Stomach smooth muscle (tissue), 2 donors: ENCODE measurements at regions not wholly inside any gene's neighbourhood (a gene's known extent, or its start where the extent isn't known, plus 50 kb on each side); places are given as distances from the start of the nearest gene placed in this dataset.

Source experiments
- H3K27ac ChIP-seq: one replicate; pipeline ENCODE4 v1.7.0; 2013; ENCODE audit warnings: mild to moderate bottlenecking, low read length, inconsistent platforms
- H3K27me3 ChIP-seq, 2 donors: one replicate each; pipeline ENCODE4 v1.7.0; 2013; ENCODE audit warnings: low read length in 2 of 2; ENCODE audit not compliant: insufficient read depth in 2 of 2, control insufficient read depth in 1 of 2
- H3K36me3 ChIP-seq, 2 donors: one replicate each; pipeline ENCODE4 v1.7.0; 2013; ENCODE audit warnings: low read length in 2 of 2; ENCODE audit not compliant: control insufficient read depth in 2 of 2, insufficient read depth in 2 of 2
- H3K4me1 ChIP-seq: one replicate; pipeline ENCODE4 v1.7.0; 2013; ENCODE audit warnings: low read length; ENCODE audit not compliant: control insufficient read depth, insufficient read depth
- H3K4me3 ChIP-seq, 2 donors: one replicate each; pipeline ENCODE4 v1.7.0; 2013; ENCODE audit warnings: low read length in 2 of 2
- H3K9ac ChIP-seq, 2 donors: one replicate each; pipeline ENCODE4 v1.7.0; 2013; ENCODE audit warnings: low read length in 2 of 2, mild to moderate bottlenecking in 1 of 2
- H3K9me3 ChIP-seq, 2 donors: one replicate each; pipeline ENCODE4 v1.7.0; 2013; ENCODE audit warnings: low read length in 2 of 2; ENCODE audit not compliant: control insufficient read depth in 2 of 2
- donor health status: healthy.
- donor health status: Pancreatic carcinoma.

DNA sequence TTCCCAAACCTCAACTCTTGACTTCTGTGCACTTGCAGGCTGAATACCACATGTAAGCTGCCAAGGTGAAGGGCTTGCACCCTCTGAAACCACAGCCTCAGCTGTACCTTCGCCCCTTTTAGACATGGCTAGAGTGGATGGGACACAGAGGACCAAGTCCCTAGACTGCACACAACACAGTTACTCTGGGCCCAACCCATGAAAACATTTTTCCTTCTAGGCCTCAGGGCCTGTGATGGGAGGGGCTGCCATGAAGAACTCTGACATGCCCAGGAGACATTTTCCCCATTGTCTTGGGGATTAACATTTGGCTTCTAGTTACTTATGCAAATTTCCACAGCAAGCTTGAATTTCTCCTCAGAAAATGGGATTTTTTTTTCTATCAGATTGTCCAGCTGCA lies 331.0 kb upstream of the RGMB start:
- Histone ChIP-seq H3K4me3 (no peak overlapping the region), H3K9ac (no peak overlapping the region), H3K4me1 (no peaks in the 10 kb centered on the region), H3K27me3 (no peaks in the 10 kb centered on the region), H3K9me3 (peaks cover 0 to 6% of the 10 kb centered on the region in 2 donors), H3K27ac (no peak overlapping the region), H3K36me3 (no peaks in the 10 kb centered on the region)

DNA sequence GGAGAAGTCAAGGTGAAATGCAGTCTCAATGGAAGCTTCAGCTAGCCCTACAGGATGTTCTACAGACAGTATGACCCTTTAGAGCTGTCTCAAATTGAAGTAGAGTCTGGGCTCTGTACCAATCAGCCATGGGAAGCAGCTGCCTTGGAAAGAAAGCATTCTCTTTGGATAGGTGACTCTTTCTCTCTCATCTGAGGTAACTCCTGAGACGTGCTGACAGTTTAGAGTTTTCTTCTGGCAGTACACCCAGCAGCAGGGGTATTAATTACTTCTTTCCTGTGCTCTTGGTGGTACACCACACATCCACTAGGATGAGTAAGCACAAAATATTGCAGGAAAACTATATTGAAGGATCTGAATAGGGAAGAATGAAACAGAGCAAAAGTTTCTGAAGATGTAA lies 329.6 kb upstream of the RGMB start:
- Histone ChIP-seq H3K4me3 (no peak overlapping the region), H3K27me3 (no peaks in the 10 kb centered on the region), H3K4me1 (no peaks in the 10 kb centered on the region)

DNA sequence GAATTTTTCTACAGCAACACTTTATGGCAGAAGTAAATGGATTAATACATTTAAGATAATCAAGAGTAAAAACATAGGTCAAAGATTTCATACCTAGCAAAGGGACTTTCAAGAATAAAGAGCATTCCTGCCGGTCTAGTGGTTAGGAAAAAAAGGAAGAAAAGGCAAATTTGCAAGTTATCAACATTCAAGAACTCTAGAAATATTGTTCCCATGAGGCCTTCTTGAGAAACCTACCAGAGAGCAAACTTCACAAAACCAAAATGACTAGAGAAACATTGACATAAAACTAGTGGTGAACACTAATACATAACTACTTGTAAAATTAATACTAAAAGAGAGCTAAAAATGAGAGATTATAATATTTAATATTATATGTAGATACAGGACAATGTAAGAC lies 320.2 kb upstream of the RGMB start:
- H3K4me3 ChIP-seq: no peak overlapping the region
- H3K9ac ChIP-seq: no peak overlapping the region
- H3K4me1 ChIP-seq: no peaks in the 10 kb centered on the region
- H3K27ac ChIP-seq: no peak overlapping the region
- no peaks in the 10 kb centered on the region for H3K36me3 ChIP-seq
- H3K9me3 ChIP-seq: no peaks in the 10 kb centered on the region
- H3K27me3 ChIP-seq: no peaks in the 10 kb centered on the region

More for the DNA sequence above, 329.6 kb upstream of the RGMB start:
- Histone ChIP-seq H3K9ac (no peak overlapping the region), H3K36me3 (no peaks in the 10 kb centered on the region), H3K27ac (no peak overlapping the region), H3K9me3 (peaks cover 0 to 6% of the 10 kb centered on the region in 2 donors)

DNA sequence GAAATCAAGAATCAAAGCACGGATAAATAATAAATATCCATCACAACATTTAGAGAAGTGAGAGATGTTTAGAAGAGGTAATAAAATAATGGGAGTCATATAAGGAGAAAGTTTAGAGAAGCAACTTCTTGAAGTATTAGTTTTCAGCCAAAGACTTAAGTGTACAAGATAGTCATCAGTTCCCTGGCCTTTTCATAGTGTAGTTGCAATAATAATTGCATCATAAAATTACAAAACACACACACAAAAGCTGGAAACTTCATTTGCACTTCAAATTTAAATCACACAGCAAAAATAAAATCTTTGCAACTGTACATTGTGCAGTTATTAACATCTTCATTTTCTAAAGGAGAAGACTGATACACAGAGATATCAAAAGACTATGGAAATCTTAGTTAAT lies 319.1 kb upstream of the RGMB start:
- Histone ChIP-seq H3K4me1 (no peaks in the 10 kb centered on the region), H3K27me3 (no peaks in the 10 kb centered on the region), H3K9ac (no peak overlapping the region), H3K9me3 (no peaks in the 10 kb centered on the region), H3K36me3 (no peaks in the 10 kb centered on the region), H3K27ac (no peak overlapping the region), H3K4me3 (no peak overlapping the region)

DNA sequence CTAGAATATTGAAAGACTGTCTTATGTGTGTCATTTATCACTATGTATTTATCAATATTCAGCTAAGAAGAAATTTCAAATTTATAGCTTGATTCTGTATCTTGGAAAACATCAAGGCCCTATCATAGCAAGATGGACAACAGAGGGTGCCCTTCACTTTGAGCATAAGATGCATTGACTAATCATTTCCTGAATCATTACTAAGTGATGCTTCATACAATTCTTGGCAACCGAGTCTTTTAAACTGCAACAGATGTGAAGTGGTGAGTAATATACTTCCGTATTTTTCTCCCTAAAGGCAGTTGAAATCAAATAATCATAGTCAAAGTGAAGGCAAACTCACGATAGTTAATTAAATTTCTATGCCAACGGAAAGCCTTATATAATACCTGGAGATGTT lies 318.6 kb upstream of the RGMB start:
- Histone ChIP-seq H3K27ac (no peak overlapping the region), H3K36me3 (no peaks in the 10 kb centered on the region), H3K4me1 (no peaks in the 10 kb centered on the region), H3K4me3 (no peak overlapping the region), H3K9me3 (no peaks in the 10 kb centered on the region), H3K9ac (no peak overlapping the region), H3K27me3 (no peaks in the 10 kb centered on the region)

DNA sequence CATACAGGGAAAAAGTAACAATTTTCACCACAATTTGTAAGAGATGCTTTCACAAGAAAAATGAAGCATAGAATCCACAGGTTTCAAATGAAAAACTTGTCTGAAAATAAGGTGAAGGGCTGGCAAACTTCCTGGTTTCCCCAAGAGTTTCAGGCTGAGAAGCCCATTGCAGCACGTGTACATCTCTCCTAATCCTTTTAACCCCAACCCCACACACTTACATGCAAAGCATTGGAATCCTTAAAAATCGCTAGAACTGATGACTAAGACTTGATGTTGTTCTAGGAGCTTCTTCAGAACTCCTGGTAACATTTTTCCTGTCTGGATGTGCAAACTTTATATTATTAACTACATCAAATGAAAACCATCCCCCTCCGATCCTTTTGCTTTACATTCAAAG lies 317.8 kb upstream of the RGMB start:
- no peak overlapping the region for H3K27ac ChIP-seq
- no peaks in the 10 kb centered on the region for H3K4me1 ChIP-seq
- H3K36me3 ChIP-seq: no peaks in the 10 kb centered on the region
- no peak overlapping the region for H3K9ac ChIP-seq
- H3K9me3 ChIP-seq: no peaks in the 10 kb centered on the region
- H3K27me3 ChIP-seq: no peaks in the 10 kb centered on the region
- H3K4me3 ChIP-seq: no peak overlapping the region

DNA sequence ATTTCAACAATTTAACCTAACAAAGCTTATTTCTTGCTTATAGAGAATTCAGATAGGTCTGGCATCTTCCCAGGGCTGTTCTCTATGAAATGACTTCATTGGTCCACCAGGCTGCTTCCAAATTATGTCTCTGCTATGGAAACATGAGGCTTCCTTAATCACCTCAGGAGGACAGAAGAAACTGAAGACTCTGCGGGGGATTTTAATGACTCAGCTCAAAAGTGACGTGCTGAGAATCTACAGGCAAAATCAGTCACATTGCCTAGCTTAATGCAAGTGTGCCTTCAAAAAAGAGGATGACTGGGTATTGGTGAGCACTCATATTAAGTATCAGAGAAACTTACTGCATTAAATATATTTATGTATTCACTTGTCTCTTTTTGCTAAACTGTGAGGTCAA lies 315.5 kb upstream of the RGMB start:
- no peak overlapping the region for H3K4me3 ChIP-seq
- H3K9ac ChIP-seq: no peak overlapping the region
- H3K27me3 ChIP-seq: no peaks in the 10 kb centered on the region
- no peaks in the 10 kb centered on the region for H3K4me1 ChIP-seq
- H3K9me3 ChIP-seq: no peaks in the 10 kb centered on the region
- no peaks in the 10 kb centered on the region for H3K36me3 ChIP-seq
- no peak overlapping the region for H3K27ac ChIP-seq

DNA sequence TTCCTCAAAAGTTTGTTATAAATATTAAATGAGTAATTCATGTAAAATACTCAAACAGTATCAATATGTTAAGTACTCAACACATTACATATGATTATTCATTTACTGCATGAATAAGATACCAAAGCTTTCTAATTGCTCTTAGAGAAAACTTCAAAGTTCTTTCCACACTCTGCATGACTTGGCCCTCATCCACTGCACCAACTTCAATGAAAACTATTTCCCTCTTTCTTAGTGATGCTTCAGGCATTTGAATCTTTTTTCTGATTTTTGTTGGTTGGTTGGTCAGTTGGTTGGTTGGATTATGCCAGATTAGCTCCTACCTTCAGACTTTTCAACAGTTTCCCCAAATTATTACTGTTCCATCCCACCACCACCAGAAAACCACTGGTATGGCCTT lies 314.7 kb upstream of the RGMB start:
- no peaks in the 10 kb centered on the region for H3K27me3 ChIP-seq
- no peaks in the 10 kb centered on the region for H3K4me1 ChIP-seq
- no peaks in the 10 kb centered on the region for H3K9me3 ChIP-seq
- no peak overlapping the region for H3K9ac ChIP-seq
- H3K4me3 ChIP-seq: no peak overlapping the region
- H3K27ac ChIP-seq: no peak overlapping the region
- no peaks in the 10 kb centered on the region for H3K36me3 ChIP-seq

DNA sequence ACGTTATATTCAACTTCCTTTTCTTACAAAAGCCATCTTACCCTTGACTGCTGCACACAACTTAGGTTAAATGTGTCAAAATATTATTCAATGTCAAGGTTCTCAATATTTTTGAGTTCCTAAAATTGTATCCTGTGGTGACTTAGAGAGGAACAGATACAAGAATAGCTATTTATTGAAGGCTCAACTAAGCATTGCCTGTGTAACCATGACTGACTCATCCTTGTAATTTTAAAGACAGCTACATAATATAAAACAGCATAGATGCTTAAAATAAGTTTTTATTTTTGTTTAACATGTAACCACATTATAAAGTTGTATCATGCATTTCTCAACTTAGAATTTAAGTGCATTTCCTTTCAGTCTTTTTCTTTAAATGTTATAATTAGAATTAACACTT lies 312.9 kb upstream of the RGMB start:
- Histone ChIP-seq H3K4me1 (no peaks in the 10 kb centered on the region), H3K9me3 (no peaks in the 10 kb centered on the region), H3K27me3 (no peaks in the 10 kb centered on the region), H3K4me3 (no peak overlapping the region), H3K36me3 (no peaks in the 10 kb centered on the region), H3K27ac (no peak overlapping the region), H3K9ac (no peak overlapping the region)

DNA sequence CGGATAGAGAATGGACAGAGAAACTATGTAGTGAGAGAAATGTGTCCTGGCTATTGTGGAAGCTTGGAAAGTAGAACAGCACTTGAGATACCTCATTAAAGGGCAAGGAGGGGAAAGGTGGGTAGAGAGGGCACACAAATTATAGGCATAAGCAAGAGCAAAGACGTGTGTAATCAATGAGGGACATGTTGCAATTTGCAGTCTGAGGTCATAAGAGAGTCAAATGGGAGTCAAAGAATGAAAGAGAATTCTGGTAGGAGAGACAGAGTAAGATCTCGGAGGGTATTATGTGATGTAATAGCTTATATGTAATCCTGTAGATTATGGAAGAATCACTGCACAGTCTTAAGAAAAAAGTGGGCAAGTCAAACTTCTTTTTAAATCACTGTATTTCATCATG lies 312.0 kb upstream of the RGMB start:
- H3K9me3 ChIP-seq: no peaks in the 10 kb centered on the region
- no peaks in the 10 kb centered on the region for H3K36me3 ChIP-seq
- no peaks in the 10 kb centered on the region for H3K4me1 ChIP-seq
- no peaks in the 10 kb centered on the region for H3K27me3 ChIP-seq
- no peak overlapping the region for H3K27ac ChIP-seq
- H3K9ac ChIP-seq: no peak overlapping the region
- H3K4me3 ChIP-seq: no peak overlapping the region

DNA sequence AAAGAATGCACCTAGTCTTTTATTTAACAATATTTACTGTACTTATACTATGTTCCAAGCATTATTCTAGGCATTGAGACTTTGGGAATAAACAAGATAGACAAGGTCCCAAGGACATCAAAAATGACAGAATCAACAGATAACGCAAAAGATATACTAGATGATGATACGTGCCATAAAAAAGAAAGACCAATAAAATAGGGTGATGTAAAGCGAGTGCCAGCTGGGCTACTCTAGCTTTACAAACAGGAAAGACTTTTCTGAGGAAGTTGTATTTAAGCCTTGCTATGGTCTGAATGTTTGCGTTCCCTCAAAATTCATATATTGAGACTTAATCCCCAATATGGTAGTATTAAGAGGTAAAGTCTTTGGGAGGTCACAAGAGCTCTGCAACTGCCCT lies 310.2 kb upstream of the RGMB start:
- Histone ChIP-seq H3K9ac (no peak overlapping the region), H3K27me3 (no peaks in the 10 kb centered on the region), H3K4me3 (no peak overlapping the region), H3K36me3 (no peaks in the 10 kb centered on the region), H3K4me1 (no peaks in the 10 kb centered on the region), H3K27ac (no peak overlapping the region), H3K9me3 (no peaks in the 10 kb centered on the region)

DNA sequence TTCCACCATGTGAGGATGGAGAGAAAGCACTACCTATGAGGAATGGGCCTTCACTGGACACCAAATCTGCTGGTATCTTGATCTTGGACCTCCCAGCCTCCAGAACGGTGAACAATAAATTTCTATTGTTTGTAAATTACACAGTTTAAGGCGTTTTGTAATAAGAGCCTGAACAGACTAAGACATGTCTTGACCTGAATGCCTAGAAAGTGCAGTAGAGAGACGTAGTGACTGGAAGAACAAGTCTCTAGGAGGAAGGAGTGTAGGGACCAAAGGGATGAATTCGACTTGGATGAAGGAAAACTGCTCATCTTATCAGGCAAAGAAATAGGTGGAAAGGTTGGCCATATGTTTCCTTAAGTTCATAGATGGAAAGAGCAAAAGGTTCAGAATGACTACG lies 309.8 kb upstream of the RGMB start:
- Histone ChIP-seq H3K4me3 (no peak overlapping the region), H3K9me3 (no peaks in the 10 kb centered on the region), H3K27me3 (no peaks in the 10 kb centered on the region), H3K36me3 (no peaks in the 10 kb centered on the region), H3K4me1 (no peaks in the 10 kb centered on the region), H3K9ac (no peak overlapping the region), H3K27ac (no peak overlapping the region)
